ENCODE measurements at regions not wholly inside any gene's neighbourhood (a gene's known extent, or its start where the extent isn't known, plus 50 kb on each side); places are given as distances from the start of the nearest gene placed in this dataset.

DNA sequence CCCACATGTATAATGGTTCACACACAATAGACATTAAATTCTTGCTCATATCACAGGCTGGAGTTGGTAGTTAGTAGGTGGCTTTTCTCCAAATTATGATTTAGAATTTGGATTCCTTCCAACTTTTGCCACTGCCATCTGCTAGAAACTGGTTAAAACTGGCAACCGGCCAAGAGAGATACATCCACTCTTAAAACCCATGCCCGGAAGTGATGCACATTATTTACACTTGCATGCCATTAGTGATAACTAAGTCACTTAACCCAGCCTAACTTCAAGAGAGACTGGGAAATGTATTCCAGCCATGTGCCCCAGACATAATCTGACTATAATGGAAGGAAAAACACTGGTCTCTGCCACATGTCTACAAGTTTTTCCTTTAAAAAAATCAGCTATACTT, 395.7 kb upstream of the SEMA6A start:
- TF ChIP-seq, protein P1, sequence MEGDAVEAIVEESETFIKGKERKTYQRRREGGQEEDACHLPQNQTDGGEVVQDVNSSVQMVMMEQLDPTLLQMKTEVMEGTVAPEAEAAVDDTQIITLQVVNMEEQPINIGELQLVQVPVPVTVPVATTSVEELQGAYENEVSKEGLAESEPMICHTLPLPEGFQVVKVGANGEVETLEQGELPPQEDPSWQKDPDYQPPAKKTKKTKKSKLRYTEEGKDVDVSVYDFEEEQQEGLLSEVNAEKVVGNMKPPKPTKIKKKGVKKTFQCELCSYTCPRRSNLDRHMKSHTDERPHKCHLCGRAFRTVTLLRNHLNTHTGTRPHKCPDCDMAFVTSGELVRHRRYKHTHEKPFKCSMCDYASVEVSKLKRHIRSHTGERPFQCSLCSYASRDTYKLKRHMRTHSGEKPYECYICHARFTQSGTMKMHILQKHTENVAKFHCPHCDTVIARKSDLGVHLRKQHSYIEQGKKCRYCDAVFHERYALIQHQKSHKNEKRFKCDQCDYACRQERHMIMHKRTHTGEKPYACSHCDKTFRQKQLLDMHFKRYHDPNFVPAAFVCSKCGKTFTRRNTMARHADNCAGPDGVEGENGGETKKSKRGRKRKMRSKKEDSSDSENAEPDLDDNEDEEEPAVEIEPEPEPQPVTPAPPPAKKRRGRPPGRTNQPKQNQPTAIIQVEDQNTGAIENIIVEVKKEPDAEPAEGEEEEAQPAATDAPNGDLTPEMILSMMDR (IDR thresholded peaks at IDR 0.05; ENCODE audit: low read depth, low read length): no peak
- H3K4me3 ChIP-seq (replicated peaks in 1 of 2; ENCODE audit: low read depth in 2 of 2, low read length in 2 of 2): no peak overlapping the region
- DNase-seq (ENCODE audit: low read depth in 2 of 2): no peak

DNA sequence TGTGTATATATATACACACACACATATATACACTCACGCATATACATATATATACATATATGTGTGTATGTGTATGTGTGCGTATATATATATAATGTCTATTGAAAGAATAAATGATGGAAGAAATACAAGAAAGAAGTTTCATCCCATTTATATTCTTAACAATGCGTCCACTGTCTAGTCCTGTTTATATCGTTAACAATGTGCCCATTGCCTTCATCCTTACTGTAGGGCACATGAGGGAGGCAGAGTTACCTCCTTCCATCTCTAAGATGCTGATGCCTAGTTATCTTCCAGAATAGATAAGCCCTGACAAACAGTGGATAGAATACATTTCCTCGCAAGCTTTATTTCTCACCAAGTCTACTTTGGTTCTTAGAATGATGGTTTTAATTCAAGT, 389.8 kb upstream of the SEMA6A start:
- no peak overlapping the region for H3K4me3 ChIP-seq (replicated peaks in 1 of 2; ENCODE audit: low read depth in 2 of 2, low read length in 2 of 2)
- TF ChIP-seq, protein P1 (IDR thresholded peaks at IDR 0.05; ENCODE audit: low read depth, low read length): no peak
- no peak for DNase-seq (ENCODE audit: low read depth in 2 of 2)

DNA sequence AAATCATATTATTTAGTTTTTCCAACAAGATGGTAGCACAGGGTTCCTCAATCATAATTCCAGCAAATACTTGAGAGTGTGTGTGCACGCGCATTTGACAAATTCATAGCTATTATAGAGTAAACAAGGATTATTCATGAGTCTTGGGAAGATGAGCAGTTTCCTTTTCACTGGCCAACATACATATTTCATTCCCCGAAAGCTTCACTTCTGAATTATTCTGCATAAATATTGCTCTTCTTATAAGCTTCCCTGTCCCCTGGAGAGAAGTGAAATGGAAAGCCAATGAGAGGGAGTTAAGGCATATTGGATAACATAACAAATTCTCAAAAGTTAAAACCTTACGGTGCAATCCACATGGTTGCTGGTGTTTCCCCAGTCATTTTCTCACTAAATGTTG, 386.4 kb upstream of the SEMA6A start:
- H3K4me3 ChIP-seq (replicated peaks in 1 of 2; ENCODE audit: low read depth in 2 of 2, low read length in 2 of 2): no peak overlapping the region
- TF ChIP-seq, protein P1 (IDR thresholded peaks at IDR 0.05; ENCODE audit: low read depth, low read length): no peak
- DNase-seq (ENCODE audit: low read depth in 2 of 2): no peak

DNA sequence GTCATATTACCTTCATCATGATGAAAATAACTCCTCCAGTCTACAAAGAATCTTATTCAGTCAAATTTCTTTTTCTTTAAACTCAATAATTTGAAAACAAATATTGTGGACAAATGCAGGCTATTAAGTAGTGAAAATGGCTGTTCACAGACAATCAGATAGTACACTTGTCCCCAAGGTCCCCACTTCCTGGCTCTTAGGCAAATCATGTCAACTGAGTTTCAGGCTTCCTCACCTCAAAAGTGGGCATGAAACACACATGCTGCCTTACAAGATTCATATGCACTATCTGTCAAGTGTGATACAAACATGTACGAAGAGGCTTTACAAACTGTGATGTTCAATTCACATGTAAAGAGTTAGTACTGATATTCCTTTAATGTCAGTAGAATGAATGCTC, 385.2 kb upstream of the SEMA6A start:
- DNase-seq (ENCODE audit: low read depth in 2 of 2): no peak
- TF ChIP-seq, protein P1 (IDR thresholded peaks at IDR 0.05; ENCODE audit: low read depth, low read length): no peak
- no peak overlapping the region for H3K4me3 ChIP-seq (replicated peaks in 1 of 2; ENCODE audit: low read depth in 2 of 2, low read length in 2 of 2)

DNA sequence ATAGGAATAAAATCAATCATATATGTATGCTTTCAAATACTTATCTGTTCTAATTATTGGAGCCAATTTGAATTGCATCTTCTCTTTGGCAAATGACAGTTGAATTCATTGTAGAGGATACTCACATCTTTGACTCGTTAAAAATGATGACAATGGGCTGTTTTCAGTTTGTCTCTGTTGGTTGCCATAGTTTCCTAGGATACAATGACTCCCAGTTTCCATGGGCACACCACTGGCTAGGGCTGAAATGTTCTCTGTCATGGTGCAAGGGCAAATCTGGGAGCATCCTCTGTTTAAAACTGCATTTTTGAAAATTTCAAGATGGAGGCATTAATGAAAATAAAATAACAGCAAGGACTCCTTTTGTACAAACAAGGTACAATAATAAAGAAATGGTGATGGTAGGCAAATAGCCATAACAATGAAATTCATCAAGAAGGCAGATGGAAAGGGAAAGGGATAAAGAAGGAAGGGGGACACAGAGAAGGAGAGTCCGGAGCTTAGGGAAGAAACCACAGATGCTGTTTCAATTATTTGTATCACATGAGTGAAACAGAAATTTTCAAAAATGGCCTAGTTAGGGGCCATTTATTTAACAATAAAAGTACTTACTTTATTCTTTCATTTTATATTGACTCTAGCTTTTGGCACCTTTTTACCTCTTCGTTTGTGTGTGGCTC, 378.8 kb upstream of the SEMA6A start:
- no peak for DNase-seq (ENCODE audit: low read depth in 2 of 2)
- TF ChIP-seq, protein P1 (IDR thresholded peaks at IDR 0.05; ENCODE audit: low read depth, low read length): no peak
- no peak overlapping the region for H3K4me3 ChIP-seq (replicated peaks in 1 of 2; ENCODE audit: low read depth in 2 of 2, low read length in 2 of 2)

DNA sequence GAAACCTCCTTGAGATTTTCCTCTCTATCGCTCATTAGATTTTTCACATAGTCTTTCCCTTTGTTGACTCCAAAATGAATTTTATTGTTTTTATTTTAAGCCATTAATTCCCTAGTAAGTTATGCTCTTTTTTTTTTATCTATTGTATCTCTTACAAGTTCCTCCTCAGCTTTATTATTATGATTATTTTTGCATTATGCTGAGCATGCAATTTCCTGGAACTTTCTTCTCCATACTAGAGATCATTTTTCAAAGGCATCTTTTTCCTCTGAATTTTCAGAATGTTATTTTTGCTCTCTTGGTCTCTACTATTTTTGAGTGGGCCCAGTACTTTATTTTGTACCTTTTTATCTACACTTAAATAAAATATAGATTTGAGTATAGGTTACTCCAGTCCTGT, 376.6 kb upstream of the SEMA6A start:
- H3K4me3 ChIP-seq (replicated peaks in 1 of 2; ENCODE audit: low read depth in 2 of 2, low read length in 2 of 2): no peak overlapping the region
- TF ChIP-seq, protein P1 (IDR thresholded peaks at IDR 0.05; ENCODE audit: low read depth, low read length): no peak
- no peak for DNase-seq (ENCODE audit: low read depth in 2 of 2)
